ENCODE measurements at regions not wholly inside any gene's neighbourhood (a gene's known extent, or its start where the extent isn't known, plus 50 kb on each side); places are given as distances from the start of the nearest gene placed in this dataset.

DNA sequence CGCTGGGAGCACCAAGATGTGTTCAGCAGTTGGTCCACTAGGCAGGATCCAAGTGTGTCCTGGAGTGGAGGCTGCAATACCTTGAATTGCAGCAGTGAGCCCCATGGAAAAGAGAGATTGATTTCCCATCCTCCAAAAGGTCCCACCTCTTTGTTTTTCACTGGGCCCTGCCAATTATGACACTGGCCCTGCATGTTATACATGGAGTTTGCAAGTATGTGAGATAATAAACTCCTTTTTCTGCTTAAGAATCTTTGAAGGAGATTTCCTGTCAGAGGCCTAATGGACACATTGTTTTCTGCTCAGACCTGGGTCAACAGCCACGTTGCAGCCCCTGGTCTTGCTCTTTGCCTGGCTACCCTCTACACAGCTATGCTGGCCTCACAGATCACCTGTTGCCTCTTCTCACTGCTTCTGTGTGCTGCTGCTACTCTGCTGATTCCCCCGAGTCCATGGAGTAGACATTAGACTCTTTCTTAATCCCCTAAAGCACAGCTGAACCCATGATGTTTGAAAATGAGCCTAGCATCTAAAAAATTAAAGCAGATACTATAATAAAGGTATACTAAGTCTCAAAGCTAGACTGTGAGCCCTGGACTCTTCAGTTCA, 341.9 kb upstream of the CDH11 start:
- DNase-seq (ENCODE audit: insufficient read length, low spot score) (no peak), FAIRE-seq (no peak)
- TF ChIP-seq TAF1 (IDR thresholded peaks at IDR 0.05; ENCODE audit: low read depth, low read length) = no peak
- TF ChIP-seq SPI1 (IDR thresholded peaks at IDR 0.05; ENCODE audit: low read depth, low read length) = no peak

DNA sequence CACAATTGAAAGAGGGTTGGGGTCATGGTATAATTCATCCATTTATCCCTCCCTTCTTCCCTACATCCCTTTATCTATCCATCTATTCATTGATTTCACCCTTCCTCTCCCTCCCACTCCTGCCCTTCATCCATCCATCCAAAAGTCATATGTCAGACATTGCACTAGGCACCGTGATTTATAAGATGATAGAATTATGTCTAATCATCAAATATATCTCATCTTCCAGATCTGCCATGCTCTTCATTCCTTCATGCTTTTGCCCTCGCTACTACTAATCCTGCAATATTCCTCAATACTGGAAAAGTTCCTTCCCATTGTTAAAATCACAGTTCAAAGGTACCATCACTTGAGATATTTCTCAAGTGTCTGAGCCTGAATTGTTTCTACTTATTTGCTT, 335.2 kb upstream of the CDH11 start:
- FAIRE-seq (no peak), DNase-seq (ENCODE audit: insufficient read length, low spot score) (no peak)
- no peak for TF ChIP-seq PAX5 (IDR thresholded peaks at IDR 0.05; ENCODE audit: insufficient read depth, low read length, severe bottlenecking)
- no peak for TF ChIP-seq POU2F2 (IDR thresholded peaks at IDR 0.05; ENCODE audit: low read depth, low read length)
- no peak for TF ChIP-seq POLR2A (IDR thresholded peaks at IDR 0.05; ENCODE audit: low read depth, low read length)
- no peak for TF ChIP-seq POLR2AphosphoS5 (IDR thresholded peaks at IDR 0.05; ENCODE audit: low read depth, low read length)
- TF ChIP-seq TAF1 (IDR thresholded peaks at IDR 0.05; ENCODE audit: low read depth, low read length) = no peak
- TF ChIP-seq SPI1 (IDR thresholded peaks at IDR 0.05; ENCODE audit: low read depth, low read length) = no peak

DNA sequence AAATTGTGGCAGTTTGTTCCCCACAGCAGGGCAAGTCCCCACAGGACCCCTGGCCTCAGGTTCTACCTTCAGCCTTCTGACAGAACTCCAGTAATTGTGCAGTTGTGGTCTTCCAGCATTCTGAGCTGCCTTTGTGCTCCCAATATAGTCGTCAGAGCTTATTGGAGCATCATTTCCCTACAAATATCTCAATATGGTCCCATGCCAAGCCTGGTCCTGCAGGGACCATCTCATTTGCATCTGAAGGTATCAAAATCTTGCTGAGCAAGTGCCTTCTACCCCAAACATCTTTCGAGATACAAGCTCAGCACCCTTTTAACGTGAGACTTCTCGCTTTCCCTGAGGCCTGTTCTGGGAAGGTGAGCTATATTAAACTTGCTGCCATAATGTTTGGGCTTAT, 333.9 kb upstream of the CDH11 start:
- no peak for TF ChIP-seq TAF1 (IDR thresholded peaks at IDR 0.05; ENCODE audit: low read depth, low read length)
- no peak for TF ChIP-seq POLR2A (IDR thresholded peaks at IDR 0.05; ENCODE audit: low read depth, low read length)
- TF ChIP-seq POU2F2 (IDR thresholded peaks at IDR 0.05; ENCODE audit: low read depth, low read length) = no peak
- TF ChIP-seq PAX5 (IDR thresholded peaks at IDR 0.05; ENCODE audit: insufficient read depth, low read length, severe bottlenecking) = no peak
- no peak for TF ChIP-seq SPI1 (IDR thresholded peaks at IDR 0.05; ENCODE audit: low read depth, low read length)
- no peak for TF ChIP-seq POLR2AphosphoS5 (IDR thresholded peaks at IDR 0.05; ENCODE audit: low read depth, low read length)
- no peak for DNase-seq (ENCODE audit: insufficient read length, low spot score)
- no peak for FAIRE-seq

DNA sequence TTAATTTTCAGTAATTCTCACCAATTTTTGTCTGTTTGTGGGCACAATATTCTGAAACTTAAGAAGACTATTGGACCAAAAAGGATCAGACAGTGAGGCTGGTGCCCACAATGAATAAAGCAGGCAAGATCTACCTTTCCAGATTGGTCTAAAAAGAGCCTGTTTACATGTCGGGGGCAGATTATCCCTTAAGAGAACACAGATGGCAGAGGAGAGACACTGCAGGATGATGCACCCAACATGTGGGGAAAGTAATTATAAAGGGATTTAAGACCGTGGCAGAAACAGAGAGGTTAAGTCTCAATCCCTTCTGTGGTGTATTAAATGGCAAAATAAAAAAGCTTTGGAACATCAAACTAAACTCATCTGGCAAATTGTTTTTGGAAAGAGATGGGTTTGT, 331.8 kb upstream of the CDH11 start:
- no peak for FAIRE-seq
- TF ChIP-seq POLR2A (IDR thresholded peaks at IDR 0.05; ENCODE audit: low read depth, low read length) = no peak
- no peak for TF ChIP-seq POLR2AphosphoS5 (IDR thresholded peaks at IDR 0.05; ENCODE audit: low read depth, low read length)
- no peak for TF ChIP-seq SPI1 (IDR thresholded peaks at IDR 0.05; ENCODE audit: low read depth, low read length)
- no peak for TF ChIP-seq POU2F2 (IDR thresholded peaks at IDR 0.05; ENCODE audit: low read depth, low read length)
- no peak for TF ChIP-seq PAX5 (IDR thresholded peaks at IDR 0.05; ENCODE audit: insufficient read depth, low read length, severe bottlenecking)
- no peak for TF ChIP-seq TAF1 (IDR thresholded peaks at IDR 0.05; ENCODE audit: low read depth, low read length)
- no peak for DNase-seq (ENCODE audit: insufficient read length, low spot score)

DNA sequence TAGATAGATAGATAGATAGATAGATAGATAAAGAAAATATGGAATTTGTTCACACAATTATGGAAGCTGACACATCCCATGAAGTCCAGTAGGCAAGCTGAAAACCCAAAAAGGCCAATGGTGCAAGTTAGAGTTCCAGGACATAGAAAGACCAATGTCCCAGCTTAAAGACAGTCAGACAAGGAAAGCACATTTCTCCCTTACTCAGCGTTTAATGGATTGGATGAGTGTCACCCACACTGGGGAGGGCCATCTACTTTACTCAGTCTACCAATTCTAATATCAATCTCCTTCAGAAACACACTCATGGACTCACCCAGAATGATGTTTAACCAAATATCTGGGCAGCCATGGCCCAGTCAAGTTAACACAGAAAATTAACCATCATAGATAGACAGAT, 327.7 kb upstream of the CDH11 start:
- TF ChIP-seq POU2F2 (IDR thresholded peaks at IDR 0.05; ENCODE audit: low read depth, low read length) (no peak), PAX5 (IDR thresholded peaks at IDR 0.05; ENCODE audit: insufficient read depth, low read length, severe bottlenecking) (no peak), SPI1 (IDR thresholded peaks at IDR 0.05; ENCODE audit: low read depth, low read length) (no peak), POLR2AphosphoS5 (IDR thresholded peaks at IDR 0.05; ENCODE audit: low read depth, low read length) (no peak)
- FAIRE-seq (no peak), DNase-seq (ENCODE audit: insufficient read length, low spot score) (no peak)

DNA sequence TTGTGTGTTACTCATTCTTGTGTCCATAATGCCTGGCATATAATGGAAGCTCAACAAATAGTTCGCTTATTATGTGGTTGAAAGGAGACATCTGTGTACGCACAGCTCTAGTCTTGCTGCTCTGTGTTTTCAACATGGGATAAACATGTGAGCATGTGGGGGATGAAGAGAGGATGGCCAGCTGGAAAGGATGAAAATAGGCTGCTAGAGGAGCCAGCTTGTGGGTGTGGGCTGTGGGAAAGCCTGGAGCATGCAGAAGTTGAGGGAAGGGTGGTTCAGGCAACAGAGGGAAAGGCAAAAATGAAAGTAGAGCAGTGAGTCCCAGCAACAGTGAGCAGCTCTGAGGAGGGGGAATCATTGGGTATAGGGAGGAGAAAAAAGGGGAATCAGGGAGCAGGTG, 324.6 kb upstream of the CDH11 start:
- no peak for DNase-seq (ENCODE audit: insufficient read length, low spot score)
- TF ChIP-seq SPI1 (IDR thresholded peaks at IDR 0.05; ENCODE audit: low read depth, low read length) (no peak), PAX5 (IDR thresholded peaks at IDR 0.05; ENCODE audit: insufficient read depth, low read length, severe bottlenecking) (no peak), TAF1 (IDR thresholded peaks at IDR 0.05; ENCODE audit: low read depth, low read length) (no peak), POU2F2 (IDR thresholded peaks at IDR 0.05; ENCODE audit: low read depth, low read length) (no peak), POLR2A (IDR thresholded peaks at IDR 0.05; ENCODE audit: low read depth, low read length) (no peak)
- no peak for FAIRE-seq

DNA sequence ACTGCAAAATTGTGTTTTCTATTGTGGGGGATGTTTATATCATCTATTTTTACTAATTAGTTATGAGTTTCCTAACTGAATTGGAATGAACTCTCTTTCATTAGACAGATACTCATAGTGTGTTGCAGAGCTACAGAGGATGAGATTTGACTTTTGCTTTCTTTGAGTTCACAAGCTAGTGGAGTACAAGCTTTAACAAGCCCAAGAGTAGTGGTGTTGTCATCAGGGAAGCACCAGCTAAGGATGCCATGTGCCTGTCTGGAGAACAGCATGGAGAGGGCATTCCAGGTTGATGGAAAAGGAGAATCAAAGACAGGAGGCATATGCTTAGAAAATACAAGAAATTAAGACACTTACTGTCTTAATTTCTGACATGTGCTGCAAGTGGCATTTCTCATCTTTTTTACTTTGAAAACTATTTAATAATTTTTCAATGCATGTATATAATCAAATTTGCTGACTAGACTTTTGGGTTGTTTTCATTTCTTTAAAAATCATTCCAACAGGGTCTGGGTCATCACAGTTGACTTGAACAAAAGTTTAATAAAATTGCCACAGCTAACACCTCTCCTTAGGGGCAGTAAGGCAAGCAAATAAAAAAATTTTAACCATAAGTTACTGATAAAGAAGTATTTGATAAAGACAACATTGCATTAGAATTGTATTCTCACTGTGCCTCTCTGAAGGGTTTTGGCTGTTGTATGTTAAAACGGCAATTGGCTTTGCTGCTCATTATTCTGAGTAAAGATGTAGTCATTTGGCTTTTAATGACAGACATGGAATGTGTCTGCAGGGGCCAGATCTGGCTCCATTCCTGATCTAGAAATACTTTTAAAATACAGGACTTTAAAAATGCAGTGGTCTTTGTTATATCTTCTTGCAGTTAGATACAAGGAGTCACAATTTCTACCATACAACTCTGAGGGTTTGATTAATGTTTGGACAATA, 323.7 kb upstream of the CDH11 start:
- TF ChIP-seq POU2F2 (IDR thresholded peaks at IDR 0.05; ENCODE audit: low read depth, low read length) (no peak), POLR2A (IDR thresholded peaks at IDR 0.05; ENCODE audit: low read depth, low read length) (no peak), TAF1 (IDR thresholded peaks at IDR 0.05; ENCODE audit: low read depth, low read length) (no peak), SPI1 (IDR thresholded peaks at IDR 0.05; ENCODE audit: low read depth, low read length) (no peak), POLR2AphosphoS5 (IDR thresholded peaks at IDR 0.05; ENCODE audit: low read depth, low read length) (no peak), PAX5 (IDR thresholded peaks at IDR 0.05; ENCODE audit: insufficient read depth, low read length, severe bottlenecking) (no peak)
- DNase-seq (ENCODE audit: insufficient read length, low spot score) = no peak
- no peak for FAIRE-seq

DNA sequence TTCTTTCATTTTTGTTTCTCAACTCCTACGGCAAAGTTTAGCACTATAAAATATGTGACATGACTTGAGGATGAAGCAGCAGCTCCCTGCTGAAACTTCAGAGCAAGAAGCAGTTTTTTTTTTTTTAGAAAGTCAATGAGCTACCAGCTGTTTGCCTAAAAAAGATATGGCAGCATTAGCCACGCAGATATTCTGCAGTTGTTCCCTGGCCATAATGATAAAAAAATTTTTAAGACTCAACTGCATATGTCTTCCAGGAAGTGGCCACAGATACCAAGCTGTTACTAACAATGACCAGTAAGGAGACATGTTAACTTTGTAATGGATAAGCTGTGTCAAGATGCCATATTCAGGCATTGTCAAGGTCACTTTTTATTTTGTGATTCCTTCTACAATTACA, 319.6 kb upstream of the CDH11 start:
- TF ChIP-seq TAF1 (IDR thresholded peaks at IDR 0.05; ENCODE audit: low read depth, low read length) (no peak), SPI1 (IDR thresholded peaks at IDR 0.05; ENCODE audit: low read depth, low read length) (no peak), POLR2AphosphoS5 (IDR thresholded peaks at IDR 0.05; ENCODE audit: low read depth, low read length) (no peak), POU2F2 (IDR thresholded peaks at IDR 0.05; ENCODE audit: low read depth, low read length) (no peak), PAX5 (IDR thresholded peaks at IDR 0.05; ENCODE audit: insufficient read depth, low read length, severe bottlenecking) (no peak), POLR2A (IDR thresholded peaks at IDR 0.05; ENCODE audit: low read depth, low read length) (no peak)
- FAIRE-seq (no peak), DNase-seq (ENCODE audit: insufficient read length, low spot score) (no peak)

DNA sequence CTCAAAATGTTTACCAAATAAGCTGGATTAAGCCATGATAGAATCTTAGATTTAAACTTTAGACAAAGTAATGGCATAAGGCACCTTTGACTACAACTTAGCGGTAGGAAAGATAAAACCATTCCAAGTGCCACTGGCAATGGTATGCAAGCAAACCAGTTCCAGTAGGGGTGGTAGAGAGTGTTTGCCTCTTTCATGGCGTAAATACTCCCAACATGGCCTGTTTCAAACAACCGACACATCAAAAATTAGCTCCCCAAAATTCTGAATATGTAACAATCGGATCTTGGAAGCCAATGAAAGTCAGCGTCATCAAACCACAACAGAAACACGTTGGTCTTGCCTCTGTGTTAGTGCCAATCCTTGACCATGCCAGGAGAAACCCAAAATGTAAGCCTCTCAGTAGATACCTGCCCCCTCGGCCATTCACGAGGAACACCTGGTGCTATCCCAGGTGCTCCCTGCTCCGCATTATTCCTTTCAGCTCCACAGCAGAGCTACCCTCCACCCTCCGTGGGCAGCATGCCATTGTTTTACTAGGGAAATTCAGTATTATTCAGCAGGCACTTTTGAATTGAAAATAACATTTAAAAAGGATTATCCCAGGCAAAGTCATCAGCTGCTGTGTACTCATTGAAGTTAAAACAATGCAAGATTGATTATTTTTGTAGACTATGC, 307.8 kb upstream of the CDH11 start:
- no peak for FAIRE-seq
- TF ChIP-seq POLR2AphosphoS5 (IDR thresholded peaks at IDR 0.05; ENCODE audit: low read depth, low read length) (no peak), PAX5 (IDR thresholded peaks at IDR 0.05; ENCODE audit: insufficient read depth, low read length, severe bottlenecking) (no peak), POU2F2 (IDR thresholded peaks at IDR 0.05; ENCODE audit: low read depth, low read length) (no peak), POLR2A (IDR thresholded peaks at IDR 0.05; ENCODE audit: low read depth, low read length) (no peak), SPI1 (IDR thresholded peaks at IDR 0.05; ENCODE audit: low read depth, low read length) (no peak), TAF1 (IDR thresholded peaks at IDR 0.05; ENCODE audit: low read depth, low read length) (no peak)
- DNase-seq (ENCODE audit: insufficient read length, low spot score) = no peak
